Panc1 (cell line): ENCODE measurements at regions not wholly inside any gene's neighbourhood (a gene's known extent, or its start where the extent isn't known, plus 50 kb on each side); places are given as distances from the start of the nearest gene placed in this dataset.

Source experiments
- ATAC-seq: fragments of 200-7000 bp; cut with Tn5 transposase; 2 replicates; pipeline ENCODE4 v1.9.1; 2020; ENCODE audit warnings: mild to moderate bottlenecking, moderate library complexity
- BruUV-seq: library from RNA; stranded (reverse); fragments of 400-500 nt; replicated peaks from 2 replicates; lab custom pipeline; 2021; lab: Mats Ljungman, UMichigan
- CTCF ChIA-PET: fragments of 300-600 bp; sonication (Branson Sonifier 250); formaldehyde crosslinking; loops from one replicate; lab custom pipeline; 2022; ENCODE audit warnings: antibody characterized with exemption; lab: Charles Lee
- POLR2A ChIA-PET: fragments of 300-600 bp; sonication (Branson Sonifier 250); formaldehyde crosslinking; loops from one replicate; lab custom pipeline; 2022; ENCODE audit warnings: antibody characterized with exemption; lab: Charles Lee
- DNase-seq: peaks from one replicate; pipeline ENCODE4 v3.0.0-alpha.2; 2010; ENCODE audit warnings: low read depth, low spot score
- H3K27ac ChIP-seq: 2 replicates; pipeline ENCODE4 v1.5.1; 2011; ENCODE audit warnings: mild to moderate bottlenecking, low read length, inconsistent platforms
- H3K27me3 ChIP-seq: fragments of 200-500 bp; sonication (Bioruptor generic); 2 replicates; pipeline ENCODE4 v1.6.0; 2014; ENCODE audit warnings: low read length, inconsistent platforms; ENCODE audit not compliant: control insufficient read depth, insufficient read depth
- H3K36me3 ChIP-seq: fragments of 200-500 bp; sonication (Bioruptor generic); 2 replicates; pipeline ENCODE4 v1.5.1; 2014; ENCODE audit warnings: inconsistent platforms, mild to moderate bottlenecking, low read length, moderate library complexity; ENCODE audit not compliant: control insufficient read depth, insufficient read depth
- H3K4me1 ChIP-seq: 2 replicates; pipeline ENCODE4 v1.5.1; 2011; ENCODE audit warnings: inconsistent platforms, mild to moderate bottlenecking, low read length, moderate library complexity; ENCODE audit not compliant: control insufficient read depth, insufficient read depth
- H3K4me3 ChIP-seq, 2 experiments: 2 replicates each; pipeline ENCODE4 v1.5.1; 2011 to 2012; ENCODE audit warnings: low read depth in 2 of 2, low read length in 2 of 2, mild to moderate bottlenecking in 2 of 2, inconsistent platforms in 1 of 2, moderate library complexity in 1 of 2
- H3K9me3 ChIP-seq: fragments of 200-500 bp; sonication (Bioruptor generic); 2 replicates; pipeline ENCODE4 v1.5.1; 2014; ENCODE audit warnings: low read depth, mild to moderate bottlenecking, inconsistent platforms, low read length, moderate library complexity; ENCODE audit not compliant: control insufficient read depth, insufficient read depth
- CTCF ChIP-seq: fragments of 450-650 bp; IDR thresholded peaks from 2 replicates; pipeline ENCODE4 v1.5.1; 2017; ENCODE audit warnings: mild to moderate bottlenecking
- POLR2AphosphoS5 ChIP-seq: IDR thresholded peaks from 2 replicates; pipeline ENCODE4 v1.6.1; 2012; ENCODE audit warnings: mild to moderate bottlenecking, low read depth, low read length, moderate library complexity
- REST ChIP-seq, 2 experiments: IDR thresholded peaks; 2 replicates each; pipeline ENCODE4 v1.6.1; 2011 to 2012; ENCODE audit warnings: low read depth in 2 of 2, control low read depth in 1 of 2, low read length in 1 of 2, mild to moderate bottlenecking in 1 of 2, moderate library complexity in 1 of 2; ENCODE audit not compliant: insufficient read depth in 1 of 2
- SIN3A ChIP-seq: IDR thresholded peaks from 2 replicates; pipeline ENCODE4 v1.6.1; 2012; ENCODE audit warnings: low read depth, mild to moderate bottlenecking, low read length, moderate library complexity, borderline replicate concordance; ENCODE audit not compliant: insufficient read depth
- TCF7L2 ChIP-seq: IDR thresholded peaks from 2 replicates; pipeline ENCODE4 v1.6.1; 2011; ENCODE audit warnings: mild to moderate bottlenecking, low read depth, low read length, inconsistent platforms
- in situ Hi-C: cut with HindIII; loops from 2 replicates; pipeline ENCODE4 v1.10.0; 2016; ENCODE audit warnings: low sequenced_read_pairs, low pct_unique_long_range_greater_than_20kb
- intact Hi-C: fragments of 100-400 bp; cut with micrococcal nuclease; formaldehyde crosslinking; loops from one replicate; pipeline ENCODE4 v1.10.0; 2022; ENCODE audit not compliant: unreplicated experiment

GRCh38 chr11:122353561-122353960, 237.5 kb upstream of the BLID start:
- POLR2A ChIA-PET, result no interaction called here

GRCh38 chr11:122348659-122349409, 232.8 kb upstream of the BLID start:
- no peak overlapping the region for H3K4me3 ChIP-seq
- no TSS peak for BruUV-seq
- H3K4me1 ChIP-seq, result no peaks in the 10 kb centered on the region

More at GRCh38 chr11:122353561-122353960, 237.5 kb upstream of the BLID start:
- intact Hi-C loops, result no loop called here
- DNase-seq, result no peak
- no peaks in the 10 kb centered on the region for H3K9me3 ChIP-seq
- BruUV-seq, result no TSS peak
- H3K4me3 ChIP-seq, result no peak overlapping the region
- no peak for ATAC-seq
- no peaks in the 10 kb centered on the region for H3K36me3 ChIP-seq
- TF ChIP-seq CTCF (no peak), POLR2AphosphoS5 (no peak), REST (IDR thresholded peaks at IDR 0.05; ENCODE audit: insufficient read depth in 1 of 2, low read depth in 2 of 2, low read length in 1 of 2) (no peak)
- no peak overlapping the region for H3K27ac ChIP-seq
- in situ Hi-C loops, result no loop called here
- no peaks in the 10 kb centered on the region for H3K27me3 ChIP-seq
- H3K4me1 ChIP-seq, result no peaks in the 10 kb centered on the region
- CTCF ChIA-PET, result no interaction called here

More at GRCh38 chr11:122348659-122349409, 232.8 kb upstream of the BLID start:
- intact Hi-C loops (no loop called here), in situ Hi-C loops (no loop called here)
- CTCF ChIA-PET, result no interaction called here
- H3K36me3 ChIP-seq, result no peaks in the 10 kb centered on the region
- ATAC-seq (no peak), DNase-seq (no peak)
- H3K9me3 ChIP-seq, result no peaks in the 10 kb centered on the region
- POLR2A ChIA-PET, result no interaction called here
- no peak overlapping the region for H3K27ac ChIP-seq
- H3K27me3 ChIP-seq, result no peaks in the 10 kb centered on the region; the same call in 1 of the 2 replicates
- no peak for TF ChIP-seq POLR2AphosphoS5
- no peak for TF ChIP-seq TCF7L2
- no peak for TF ChIP-seq REST (IDR thresholded peaks at IDR 0.05; ENCODE audit: insufficient read depth in 1 of 2, low read depth in 2 of 2, low read length in 1 of 2)
- no peak for TF ChIP-seq SIN3A
- no peak for TF ChIP-seq CTCF
